ENCODE measurements at regions not wholly inside any gene's neighbourhood (a gene's known extent, or its start where the extent isn't known, plus 50 kb on each side); places are given as distances from the start of the nearest gene placed in this dataset.

DNA sequence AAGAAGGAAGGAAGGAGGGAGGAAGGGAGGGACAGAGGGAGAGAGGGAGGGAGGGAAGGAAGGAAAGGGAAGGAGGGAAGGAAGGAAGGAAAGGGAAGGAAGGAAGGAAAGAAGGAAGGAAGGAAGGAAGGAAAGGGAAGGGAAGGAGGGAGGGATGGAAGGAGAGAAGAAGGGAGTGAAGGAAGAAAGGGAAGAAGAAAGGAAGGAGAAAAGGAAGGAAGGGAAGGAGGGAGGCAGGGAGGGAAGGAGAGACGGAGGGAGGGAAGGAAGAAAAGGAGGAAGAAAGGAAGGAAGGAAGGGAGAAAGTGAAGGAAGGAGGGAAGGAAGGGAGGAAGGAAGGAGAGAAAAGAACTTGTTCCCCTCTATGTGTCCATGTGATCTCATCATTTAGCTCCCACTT, 465.0 kb downstream of the KCTD8 start:
- no peak for DNase-seq (ENCODE audit: low read depth, low spot score)

DNA sequence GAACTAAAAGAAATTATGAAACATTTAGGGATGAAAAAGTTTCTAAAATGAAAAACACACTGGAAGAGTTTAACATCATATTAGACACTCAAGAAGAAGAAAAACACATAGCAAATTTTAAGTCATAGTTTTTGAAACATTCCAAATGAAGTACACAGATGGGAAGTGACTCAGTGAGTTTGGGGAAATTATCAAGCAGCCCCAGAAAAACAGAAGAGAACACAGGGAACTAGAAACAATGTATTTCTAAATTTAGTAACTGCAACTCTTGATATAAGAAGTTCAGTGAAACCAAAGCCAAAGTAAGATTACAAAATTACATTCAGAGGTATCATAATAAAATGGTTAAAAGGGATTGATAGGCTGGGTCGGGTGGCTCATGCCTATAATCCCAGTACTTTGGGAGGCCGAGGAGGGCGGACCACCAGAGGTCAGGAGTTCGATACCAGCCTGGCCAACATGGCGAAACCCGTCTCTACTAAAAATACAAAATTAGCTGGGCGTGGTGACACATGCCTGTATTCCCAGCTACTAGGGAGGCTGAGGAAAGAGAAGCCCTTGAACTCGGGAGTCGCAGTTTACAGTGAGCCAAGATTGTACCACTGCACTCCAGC, 461.2 kb downstream of the KCTD8 start:
- DNase-seq (ENCODE audit: low read depth, low spot score) = no peak

DNA sequence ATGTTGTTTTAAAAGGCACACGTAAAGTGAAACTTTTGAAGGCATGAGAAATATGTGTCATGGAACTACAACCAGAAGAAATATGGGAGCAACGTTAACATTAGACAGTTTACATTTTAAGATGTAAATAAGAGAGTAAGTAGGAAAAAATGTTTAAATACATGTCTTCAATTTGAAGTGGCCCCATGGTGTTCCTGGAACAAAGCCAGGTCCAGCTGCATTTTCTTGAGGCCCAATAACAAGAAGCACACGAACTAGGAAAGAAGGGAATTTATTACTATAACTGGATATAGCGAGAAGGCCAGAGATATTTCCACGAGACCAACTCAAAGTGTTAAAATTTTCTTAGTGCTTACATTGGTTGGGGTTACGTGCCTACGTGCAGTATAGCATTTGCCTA, 458.1 kb downstream of the KCTD8 start:
- no peak for DNase-seq (ENCODE audit: low read depth, low spot score)

DNA sequence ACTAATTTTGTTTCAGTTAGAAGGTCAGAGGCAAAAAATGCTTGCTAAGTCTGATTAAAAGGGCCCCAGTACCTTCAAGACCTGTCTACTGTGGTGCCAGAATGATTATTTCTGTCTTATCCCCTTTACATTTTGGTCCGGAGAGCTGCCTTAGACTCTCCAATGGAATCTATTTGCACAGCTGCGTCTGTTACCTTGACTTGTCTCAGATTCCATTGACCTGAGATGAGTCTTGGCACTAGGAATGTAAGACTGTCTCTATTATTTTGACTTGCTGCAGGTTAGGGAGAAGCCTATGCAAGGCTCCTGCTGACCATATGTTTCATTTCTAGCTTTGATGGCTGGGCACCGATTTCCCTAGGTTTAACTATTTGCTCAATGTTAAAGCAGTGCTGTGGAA, 457.6 kb downstream of the KCTD8 start:
- no peak for DNase-seq (ENCODE audit: low read depth, low spot score)

DNA sequence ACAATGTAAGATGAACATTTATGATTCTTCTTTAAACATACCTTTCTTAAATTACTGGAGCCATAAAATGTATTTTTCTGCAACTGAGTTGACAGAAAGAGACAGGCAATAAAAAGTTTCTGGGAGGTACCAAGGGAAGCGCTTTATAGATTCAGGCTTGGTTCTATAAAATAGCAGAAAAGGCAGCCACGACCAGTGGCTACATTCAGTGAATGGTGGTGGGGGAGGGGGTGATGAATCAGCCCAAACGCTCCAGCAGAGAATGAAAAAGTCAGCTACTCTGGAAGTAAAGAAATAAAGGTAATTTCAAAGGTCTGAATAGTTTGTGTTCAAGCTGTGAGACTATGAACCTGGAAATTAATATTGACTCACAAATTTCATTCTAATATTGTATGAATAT, 456.1 kb downstream of the KCTD8 start:
- no peak for DNase-seq (ENCODE audit: low read depth, low spot score)

DNA sequence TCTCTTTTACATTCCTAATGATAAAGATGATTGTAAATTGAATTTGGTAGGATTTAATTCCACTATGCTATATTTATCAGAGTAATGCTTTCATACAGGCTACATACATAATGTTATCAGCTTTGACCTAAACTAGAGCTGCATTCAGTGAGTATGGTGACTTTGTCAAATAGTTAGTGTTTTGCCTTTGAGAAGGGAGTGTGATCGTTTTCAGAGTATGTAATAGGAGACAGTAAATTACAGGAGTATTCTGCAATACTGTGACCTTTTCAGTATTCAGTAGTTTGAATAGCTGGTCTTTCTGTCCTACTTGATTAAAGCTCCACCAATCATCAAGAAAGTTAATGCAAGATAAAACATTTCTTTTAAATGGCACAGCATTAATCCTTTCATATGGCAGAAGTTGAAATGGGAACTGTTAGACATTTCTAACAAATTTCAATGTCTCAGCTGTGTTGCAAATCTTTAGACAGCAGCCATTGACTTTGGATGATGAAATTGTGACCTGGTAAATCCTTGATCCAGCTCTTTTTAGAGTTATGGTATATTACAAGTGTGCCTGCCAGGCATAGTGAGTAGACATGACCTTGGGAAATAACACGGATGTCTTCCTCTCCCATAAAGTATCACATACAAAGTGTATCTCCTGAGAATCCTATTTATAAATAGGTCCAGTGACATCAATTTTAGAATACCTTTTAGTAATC, 455.3 kb downstream of the KCTD8 start:
- no peak for DNase-seq (ENCODE audit: low read depth, low spot score)

DNA sequence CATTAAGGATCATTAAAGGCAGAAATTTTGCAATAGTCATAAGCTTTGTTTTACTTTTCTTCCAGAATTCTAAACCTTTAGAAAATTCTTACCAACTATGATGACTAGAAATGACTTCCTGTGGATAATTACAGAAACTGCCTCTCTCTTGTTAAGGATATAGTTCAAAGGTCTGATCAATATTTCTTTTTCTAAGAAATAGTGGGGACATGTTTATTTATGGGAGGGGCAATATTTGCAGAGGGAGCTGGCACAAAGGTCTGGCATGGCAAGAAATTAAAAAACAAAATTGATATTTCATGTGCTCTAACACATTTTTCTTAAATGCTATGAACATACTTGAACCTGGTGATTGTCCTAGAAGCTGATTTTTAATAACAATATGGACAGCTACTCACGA, 448.9 kb downstream of the KCTD8 start:
- no peak for DNase-seq (ENCODE audit: low read depth, low spot score)

DNA sequence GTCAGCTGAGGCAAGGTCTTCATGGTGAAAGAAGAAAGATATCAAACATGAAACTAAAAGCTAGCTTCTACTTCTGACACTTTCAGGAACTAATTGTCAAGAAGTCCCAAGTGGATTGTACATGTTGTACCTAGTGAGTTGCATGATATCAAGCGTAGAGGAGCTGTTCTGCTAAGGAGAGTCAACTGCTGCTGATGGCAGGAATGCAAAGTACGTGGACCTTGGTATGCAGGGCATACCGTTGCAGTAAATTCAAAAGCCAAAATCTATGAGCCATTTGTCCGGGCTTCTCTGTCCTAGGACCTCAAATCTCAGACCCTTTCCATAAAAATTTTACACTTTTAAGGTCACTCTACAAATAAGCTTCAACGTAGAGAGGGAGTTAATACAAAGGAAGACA, 446.2 kb downstream of the KCTD8 start:
- no peak for DNase-seq (ENCODE audit: low read depth, low spot score)

DNA sequence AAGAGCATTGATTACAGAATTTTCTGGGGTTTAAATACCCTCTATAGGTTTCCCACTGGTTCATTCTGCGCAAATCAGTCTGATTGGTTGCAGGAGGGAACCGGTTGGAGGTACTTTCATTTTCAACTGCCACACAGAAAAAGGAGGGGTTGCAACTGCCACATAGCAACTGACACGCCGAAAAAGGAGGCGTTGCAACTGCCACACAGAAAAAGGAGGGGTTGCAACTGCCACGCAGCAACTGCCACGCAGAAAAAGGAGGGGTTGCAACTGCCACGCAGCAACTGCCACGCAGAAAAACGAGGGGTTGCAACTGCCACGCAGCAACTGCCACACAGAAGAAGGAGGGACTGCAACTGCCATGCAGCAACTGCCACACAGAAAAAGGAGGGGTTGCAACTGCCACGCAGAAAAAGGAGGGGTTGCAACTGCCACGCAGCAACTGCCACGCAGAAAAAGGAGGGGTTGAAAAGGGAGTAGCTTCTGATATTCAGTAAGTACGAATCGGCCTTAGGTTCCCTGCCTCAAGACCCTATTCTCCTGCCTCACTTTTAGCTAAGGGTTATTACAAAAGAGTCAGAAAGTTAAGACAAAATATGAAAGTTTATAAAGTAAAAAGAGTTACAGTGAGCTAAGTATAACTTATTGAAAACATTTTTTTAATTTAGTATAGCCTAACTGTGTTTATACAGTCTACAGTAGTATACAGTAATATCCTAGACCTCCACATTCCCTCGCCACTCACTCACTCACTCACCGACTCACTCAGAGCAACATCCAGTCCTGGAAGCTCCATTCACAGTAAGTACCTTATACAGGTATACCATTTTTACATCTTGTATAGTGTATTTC, 431.8 kb downstream of the KCTD8 start:
- no peak for DNase-seq (ENCODE audit: low read depth, low spot score)

DNA sequence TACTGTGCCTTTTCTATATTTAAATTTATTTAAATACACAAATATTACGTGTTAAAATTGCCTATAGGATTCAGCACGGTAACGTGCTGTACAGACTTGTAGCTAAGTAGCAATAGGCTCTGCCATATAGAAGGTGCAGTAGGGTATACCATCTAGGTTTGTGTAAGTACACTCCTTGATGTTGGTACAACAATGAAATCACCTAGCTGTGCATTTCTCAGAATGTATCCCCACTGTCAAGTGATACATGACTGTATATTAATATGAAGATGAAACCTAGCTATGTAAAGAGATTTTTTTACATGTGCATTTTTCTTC, 431.2 kb downstream of the KCTD8 start:
- DNase-seq (ENCODE audit: low read depth, low spot score) = no peak

DNA sequence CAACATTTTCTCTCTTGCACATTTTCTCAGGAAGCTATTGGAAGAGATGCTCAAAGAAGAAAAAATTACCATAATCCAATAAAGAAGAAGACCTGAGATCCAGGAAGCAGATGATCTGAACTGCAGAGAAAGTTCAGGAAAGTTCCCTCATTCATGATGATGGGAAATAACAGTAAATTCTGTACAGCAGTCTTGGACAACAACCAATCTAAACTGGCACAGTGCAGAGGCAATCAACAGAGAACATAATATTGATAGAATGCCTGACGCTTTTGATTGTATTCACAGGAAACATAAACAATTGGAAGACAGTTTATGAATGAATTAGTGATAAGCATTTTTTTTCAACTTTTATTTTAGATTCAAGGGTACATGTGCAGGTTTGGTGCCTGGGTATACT, 428.9 kb downstream of the KCTD8 start:
- DNase-seq (ENCODE audit: low read depth, low spot score) = no peak

DNA sequence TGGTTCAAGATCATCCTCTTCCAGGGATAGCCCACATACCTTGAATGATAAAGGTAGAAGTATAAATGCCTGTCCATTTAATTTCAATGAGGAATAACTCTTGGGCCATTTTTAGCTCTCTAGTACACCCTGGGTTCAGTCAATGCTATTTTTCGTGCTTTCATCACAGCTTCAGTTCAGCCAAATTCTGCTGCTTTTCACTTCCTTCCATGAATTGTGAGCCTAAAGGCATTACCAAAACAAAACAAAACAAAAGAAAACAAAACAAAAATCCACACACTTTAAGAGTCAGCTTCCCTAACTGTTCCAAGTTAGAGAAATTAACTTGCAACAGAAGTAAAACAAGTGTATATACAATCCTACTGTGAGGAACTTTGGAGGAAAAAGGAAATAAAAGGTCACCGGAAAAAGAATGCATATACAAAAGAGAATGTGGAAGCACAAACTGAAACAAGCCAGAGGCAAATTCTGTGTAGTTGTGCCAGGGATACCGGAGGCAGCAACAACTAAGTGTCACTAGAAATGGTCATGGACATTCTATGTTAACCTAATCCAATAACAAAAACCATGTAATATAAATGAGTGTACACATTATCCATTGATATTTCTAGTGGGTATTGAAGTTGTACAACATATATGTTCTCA, 423.1 kb downstream of the KCTD8 start:
- no peak for DNase-seq (ENCODE audit: low read depth, low spot score)

DNA sequence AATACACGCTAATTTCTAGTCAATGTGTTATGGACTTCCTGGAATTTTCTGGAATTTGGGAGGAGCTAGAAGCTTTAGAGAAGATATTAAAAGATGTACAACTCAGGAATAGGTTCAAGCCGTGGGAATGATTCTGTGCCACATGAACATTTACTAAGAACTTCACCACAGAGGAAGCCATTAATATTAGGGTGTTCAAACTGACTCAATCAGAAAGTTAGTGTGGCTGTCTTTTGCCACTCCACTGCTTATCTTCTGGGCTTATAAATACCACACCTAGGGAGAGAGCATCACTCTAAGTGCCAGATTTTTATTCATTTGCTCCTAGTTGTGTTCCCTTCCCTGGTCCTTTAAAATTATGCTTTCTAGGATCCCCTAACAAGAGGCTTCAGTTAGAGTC, 409.8 kb downstream of the KCTD8 start:
- no peak for DNase-seq (ENCODE audit: low read depth, low spot score)

DNA sequence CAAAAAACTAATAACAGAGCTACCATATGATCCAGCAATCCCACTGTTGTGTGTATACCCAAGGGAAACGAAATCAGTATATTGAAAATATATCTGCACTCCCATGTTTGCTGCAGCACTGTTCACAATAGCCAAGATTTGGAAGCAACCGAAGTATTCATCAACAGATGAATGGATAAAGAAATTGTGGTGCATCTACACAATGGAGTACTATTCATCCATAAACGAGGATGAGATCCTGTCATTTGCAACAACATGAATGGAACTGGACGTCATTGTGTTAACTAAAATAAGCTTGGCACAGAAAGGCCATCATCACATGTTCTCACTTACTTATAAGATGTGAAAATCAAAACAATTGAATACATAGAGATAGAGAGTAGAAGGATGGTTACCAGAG, 402.1 kb downstream of the KCTD8 start:
- DNase-seq (ENCODE audit: low read depth, low spot score) = no peak

DNA sequence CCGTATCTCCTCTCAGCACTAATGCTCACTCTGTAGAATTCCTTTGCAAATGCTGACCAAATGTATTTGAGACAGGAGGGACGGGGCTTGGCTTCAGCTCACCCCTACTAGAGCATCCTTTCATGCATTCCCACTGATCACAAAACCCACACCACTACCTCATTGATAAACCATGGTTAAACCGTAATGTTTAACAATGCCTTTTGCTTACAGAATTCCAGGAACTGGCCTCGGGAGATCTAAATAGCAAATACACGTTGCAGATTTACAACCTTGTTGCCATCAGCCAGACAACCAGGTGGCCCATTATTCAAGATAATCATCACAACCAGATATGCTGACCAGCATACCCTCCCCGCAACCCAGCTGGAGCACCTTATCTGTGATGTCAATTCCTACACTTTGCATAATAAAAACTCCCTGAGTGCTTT, 391.9 kb downstream of the KCTD8 start:
- DNase-seq (ENCODE audit: low read depth, low spot score) = peak; percentile 94

DNA sequence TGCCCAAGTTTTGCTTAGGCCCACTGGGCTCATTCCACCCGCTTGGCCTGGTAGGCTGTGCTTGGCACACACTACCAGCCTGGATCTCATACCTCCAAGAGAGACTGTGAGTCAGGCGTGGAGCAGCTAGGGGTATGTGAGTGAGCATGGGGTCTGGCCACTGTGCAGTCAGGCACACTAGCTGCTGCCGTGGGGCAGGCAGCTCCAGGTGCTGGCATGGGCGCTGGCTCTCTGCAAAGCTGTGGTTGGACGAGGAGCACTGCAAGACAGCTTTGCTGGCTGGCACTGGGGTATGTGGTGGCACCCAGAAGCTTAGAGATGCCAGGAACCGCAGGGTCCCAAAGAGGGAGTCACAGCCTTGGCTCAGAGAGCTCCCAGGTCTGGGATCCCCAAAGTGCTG, 377.8 kb downstream of the KCTD8 start:
- DNase-seq (ENCODE audit: low read depth, low spot score) = no peak

DNA sequence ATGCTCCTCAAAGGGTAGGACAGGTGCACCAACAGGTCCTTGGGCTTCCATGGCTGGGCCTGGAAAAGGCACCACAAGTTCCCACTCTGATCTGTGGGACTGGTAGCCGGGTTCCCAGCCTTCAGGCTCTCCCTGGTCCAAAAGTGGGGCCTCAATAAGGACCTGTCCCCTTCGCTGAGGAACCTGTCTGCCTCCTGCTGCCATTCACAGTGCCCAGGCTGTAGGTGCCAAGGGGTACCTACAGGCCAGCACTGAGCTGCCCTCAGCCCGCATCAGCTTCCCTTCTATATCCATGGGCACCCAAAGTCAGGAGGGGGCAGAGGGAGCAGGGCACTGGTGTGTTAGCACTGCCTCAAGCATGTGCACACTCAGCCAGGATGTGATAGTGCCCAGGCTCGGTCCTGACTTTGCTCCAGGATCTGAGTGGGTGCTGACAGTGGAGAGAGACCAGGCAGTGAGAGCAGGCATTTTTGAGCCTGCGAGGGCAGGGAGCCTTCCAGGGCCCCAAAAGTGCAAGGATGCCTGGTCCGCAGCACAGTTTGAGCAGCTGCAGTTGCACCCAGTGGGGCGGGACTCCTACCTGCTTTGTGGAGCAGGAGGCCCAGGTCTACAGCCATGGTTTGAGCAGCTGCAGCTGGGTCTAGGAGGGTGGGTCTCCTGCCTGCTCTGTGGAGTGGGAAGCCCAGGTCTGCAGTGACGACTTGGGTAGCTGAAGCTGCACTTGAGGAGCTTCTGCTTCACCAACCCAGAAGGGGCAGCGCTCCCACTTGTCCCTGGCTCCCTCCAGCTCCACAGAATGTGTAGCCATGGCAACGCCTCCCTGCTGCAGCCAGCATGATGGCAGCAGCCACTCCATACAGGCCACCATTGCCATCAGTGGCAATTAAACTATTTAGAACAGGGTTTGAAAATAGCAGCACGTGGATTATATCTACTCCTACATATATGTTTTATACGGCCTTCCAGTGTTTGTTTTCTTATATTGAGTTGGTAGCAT, 376.4 kb downstream of the KCTD8 start:
- no peak for DNase-seq (ENCODE audit: low read depth, low spot score)

DNA sequence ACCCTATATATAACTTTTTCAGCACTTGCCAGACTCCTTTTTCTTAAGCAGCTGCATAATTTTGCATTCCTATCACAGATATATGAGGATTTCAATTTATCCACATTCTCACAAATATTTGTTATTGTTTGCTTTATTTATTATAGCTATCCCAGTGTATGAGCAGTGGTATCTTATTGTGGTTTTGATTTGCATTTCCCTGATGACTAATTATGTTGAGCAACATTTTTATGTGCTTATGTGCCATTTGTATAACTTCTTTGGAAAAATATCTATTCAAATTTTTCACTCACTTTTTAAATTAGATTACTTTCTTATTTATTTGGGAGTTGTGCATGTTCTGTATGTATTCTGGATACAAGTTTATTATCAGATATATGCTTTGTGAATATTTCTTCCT, 361.9 kb downstream of the KCTD8 start:
- DNase-seq (ENCODE audit: low read depth, low spot score) = no peak

DNA sequence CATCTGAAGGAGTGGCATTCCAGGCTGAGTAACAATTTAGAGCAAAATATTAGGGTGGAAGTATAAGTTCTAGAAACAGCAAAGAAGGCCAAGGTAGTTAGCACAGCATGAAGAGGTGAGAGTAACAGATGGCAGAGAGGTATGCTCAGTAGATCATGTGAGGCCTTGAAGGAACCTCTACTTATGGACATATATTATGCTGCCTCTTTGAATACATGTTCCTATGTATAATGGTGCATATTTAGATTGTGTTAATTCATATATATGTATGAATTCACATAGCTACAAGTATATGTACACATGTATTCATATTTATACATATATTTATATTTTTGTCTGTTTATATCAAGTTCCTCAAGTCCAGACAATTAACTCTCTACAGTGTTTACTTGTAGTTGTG, 355.2 kb downstream of the KCTD8 start:
- DNase-seq (ENCODE audit: low read depth, low spot score) = no peak

DNA sequence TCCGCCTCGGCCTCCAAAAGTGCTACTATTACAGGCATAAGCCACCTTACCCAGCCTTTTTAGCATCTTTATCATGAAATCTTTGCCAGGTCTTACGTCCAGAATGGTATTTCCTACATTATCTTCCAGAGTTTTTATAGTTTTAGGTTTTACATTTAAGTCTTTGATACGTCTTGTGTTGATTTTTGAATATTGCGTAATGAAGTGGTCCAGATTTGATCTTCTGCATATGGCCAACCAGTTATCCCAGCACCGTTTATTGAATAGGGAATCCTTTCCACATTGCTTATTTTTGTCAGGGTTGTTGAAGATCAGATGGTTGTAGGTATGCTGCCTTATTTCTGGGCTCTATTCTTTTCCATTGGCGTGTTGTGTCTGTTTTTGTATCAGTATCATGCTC, 349.6 kb downstream of the KCTD8 start:
- DNase-seq (ENCODE audit: low read depth, low spot score) = no peak

DNA sequence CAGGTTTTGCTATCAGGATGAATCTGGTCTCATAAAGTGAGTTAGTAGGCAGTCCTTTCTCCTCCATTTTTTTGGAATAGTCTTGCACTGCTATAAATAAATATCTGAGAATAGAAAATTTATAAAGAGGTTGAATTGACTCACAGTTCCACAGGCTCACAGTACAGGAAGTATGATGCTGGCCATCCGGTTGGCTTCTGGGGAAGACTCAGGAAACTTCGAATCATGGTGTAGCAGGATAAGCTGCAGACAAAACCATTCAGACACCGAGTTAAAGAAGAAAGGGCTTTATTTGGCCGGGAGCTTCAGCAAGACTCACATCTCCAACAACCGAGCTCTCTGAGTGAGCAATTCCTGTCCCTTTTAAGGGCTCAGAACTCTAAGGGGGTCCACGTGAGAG, 348.2 kb downstream of the KCTD8 start:
- no peak for DNase-seq (ENCODE audit: low read depth, low spot score)
